ENCODE measurements at regions not wholly inside any gene's neighbourhood (a gene's known extent, or its start where the extent isn't known, plus 50 kb on each side); places are given as distances from the start of the nearest gene placed in this dataset.

- no peak for TF ChIP-seq FOXA2 (IDR thresholded peaks at IDR 0.05)
- TF ChIP-seq EGR1 (IDR thresholded peaks at IDR 0.05; ENCODE audit: low read depth in 2 of 2), result no peak
- TF ChIP-seq HNF4G (IDR thresholded peaks at IDR 0.05), result no peak
- TF ChIP-seq REST (IDR thresholded peaks at IDR 0.05), result no peak
- TF ChIP-seq RAD21 (IDR thresholded peaks at IDR 0.05), result no peak
- TF ChIP-seq ATF3 (IDR thresholded peaks at IDR 0.05), result no peak
- TF ChIP-seq HNF4A (conservative IDR thresholded peaks at IDR 0.05), result no peak
- TF ChIP-seq JUND (IDR thresholded peaks at IDR 0.05), result no peak
- TF ChIP-seq RXRA (IDR thresholded peaks at IDR 0.05), result no peak
- TF ChIP-seq, protein P1, sequence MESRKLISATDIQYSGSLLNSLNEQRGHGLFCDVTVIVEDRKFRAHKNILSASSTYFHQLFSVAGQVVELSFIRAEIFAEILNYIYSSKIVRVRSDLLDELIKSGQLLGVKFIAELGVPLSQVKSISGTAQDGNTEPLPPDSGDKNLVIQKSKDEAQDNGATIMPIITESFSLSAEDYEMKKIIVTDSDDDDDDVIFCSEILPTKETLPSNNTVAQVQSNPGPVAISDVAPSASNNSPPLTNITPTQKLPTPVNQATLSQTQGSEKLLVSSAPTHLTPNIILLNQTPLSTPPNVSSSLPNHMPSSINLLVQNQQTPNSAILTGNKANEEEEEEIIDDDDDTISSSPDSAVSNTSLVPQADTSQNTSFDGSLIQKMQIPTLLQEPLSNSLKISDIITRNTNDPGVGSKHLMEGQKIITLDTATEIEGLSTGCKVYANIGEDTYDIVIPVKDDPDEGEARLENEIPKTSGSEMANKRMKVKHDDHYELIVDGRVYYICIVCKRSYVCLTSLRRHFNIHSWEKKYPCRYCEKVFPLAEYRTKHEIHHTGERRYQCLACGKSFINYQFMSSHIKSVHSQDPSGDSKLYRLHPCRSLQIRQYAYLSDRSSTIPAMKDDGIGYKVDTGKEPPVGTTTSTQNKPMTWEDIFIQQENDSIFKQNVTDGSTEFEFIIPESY (IDR thresholded peaks at IDR 0.05), result no peak
- no peak for TF ChIP-seq FOXA1 (IDR thresholded peaks at IDR 0.05)
- no peak for TF ChIP-seq YY1 (IDR thresholded peaks at IDR 0.05)
- no peak for TF ChIP-seq GABPA (IDR thresholded peaks at IDR 0.05 in 1 of 2, conservative IDR thresholded peaks at IDR 0.05 in 1 of 2)
- no peak for TF ChIP-seq TAF1 (conservative IDR thresholded peaks at IDR 0.05)
- TF ChIP-seq CTCF (IDR thresholded peaks at IDR 0.05; ENCODE audit: low read depth, low read length, missing input control), result no peak
- no peak for TF ChIP-seq NR2F2 (IDR thresholded peaks at IDR 0.05)
- no peak for TF ChIP-seq MAX (IDR thresholded peaks at IDR 0.05)
- TF ChIP-seq SP1 (IDR thresholded peaks at IDR 0.05), result no peak
- H3K4me1 ChIP-seq (ENCODE audit: control insufficient read depth in 4 of 4, insufficient read depth in 4 of 4, low read length in 3 of 4), result no peaks in the 10 kb centered on the region
- peaks cover 0 to 2% (median 0%) of the 10 kb centered on the region in 4 donors for H3K27me3 ChIP-seq (ENCODE audit: control insufficient read depth in 4 of 4, insufficient read depth in 4 of 4, low read length in 3 of 4)
- no peaks in the 10 kb centered on the region for H3K36me3 ChIP-seq (ENCODE audit: control insufficient read depth in 4 of 4, insufficient read depth in 3 of 4, low read depth in 1 of 4, low read length in 3 of 4)
- 17% methylated on average over 1 of the region's 1 CpG for WGBS
- no peak overlapping the region for H3K4me3 ChIP-seq (ENCODE audit: low read depth in 1 of 3, low read length in 3 of 3)
- H3K9ac ChIP-seq (ENCODE audit: low read depth in 1 of 2, low read length in 2 of 2), result no peak overlapping the region
- no peaks in the 10 kb centered on the region for H3K9me3 ChIP-seq (ENCODE audit: control insufficient read depth in 4 of 4, low read length in 3 of 4)
- H3K27ac ChIP-seq (ENCODE audit: low read depth in 1 of 2, low read length in 2 of 2), result no peak overlapping the region
- DNase-seq (ENCODE audit: low spot score), result no peak
These were observed 209.8 kb upstream of the FOXA2 start for GRCh38 chr20:22794200-22794599.
